ENCODE measurements at regions not wholly inside any gene's neighbourhood (a gene's known extent, or its start where the extent isn't known, plus 50 kb on each side); places are given as distances from the start of the nearest gene placed in this dataset.
A peak's percentile ranks its signal among the peaks of the same experiment; 100 is the strongest.

DNA sequence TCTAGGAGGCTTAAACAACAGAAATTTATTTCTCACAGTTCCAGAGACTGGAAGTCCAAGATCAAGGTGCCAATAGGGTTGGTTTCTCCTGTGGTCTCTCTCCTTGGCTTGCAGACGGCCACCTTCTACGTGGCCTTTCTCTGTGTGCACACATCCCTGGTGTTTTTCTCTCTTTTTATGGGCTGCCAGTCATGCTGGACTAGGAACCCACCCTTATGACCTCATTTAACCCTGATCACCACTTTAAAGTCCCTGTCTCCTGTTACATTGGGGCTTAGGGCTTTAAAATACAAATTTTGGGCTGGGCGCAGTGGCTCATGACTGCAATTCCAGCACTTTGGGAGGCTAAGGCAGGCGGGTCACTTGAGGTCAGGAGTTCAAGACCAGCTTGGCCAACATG, 157.1 kb downstream of the TLE1 start:
- DNase-seq (ENCODE audit: low spot score), result no peak

GRCh38 chr9:81531511-81531910, 157.8 kb downstream of the TLE1 start:
- no peak for DNase-seq (ENCODE audit: low spot score)

DNA sequence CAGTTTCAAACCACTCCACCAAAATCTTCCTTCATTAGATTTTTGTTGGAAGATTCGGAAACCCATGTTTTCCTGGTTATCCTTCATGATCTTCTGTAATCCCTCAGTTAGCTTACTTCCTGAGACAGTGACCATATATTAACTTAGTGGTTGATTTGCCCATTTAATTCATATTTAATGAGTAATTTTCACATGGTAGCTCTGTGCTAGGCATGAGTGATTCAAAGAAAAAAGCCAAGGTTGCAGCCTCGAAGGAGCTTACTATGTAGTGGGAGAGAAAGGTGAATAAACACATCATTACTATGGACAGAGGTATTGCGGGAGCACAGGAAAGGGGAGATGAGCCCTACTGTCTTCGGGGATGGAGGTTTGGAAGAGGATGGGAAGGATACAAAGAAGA, 158.5 kb downstream of the TLE1 start:
- peak; percentile 65 for DNase-seq (ENCODE audit: low spot score)

DNA sequence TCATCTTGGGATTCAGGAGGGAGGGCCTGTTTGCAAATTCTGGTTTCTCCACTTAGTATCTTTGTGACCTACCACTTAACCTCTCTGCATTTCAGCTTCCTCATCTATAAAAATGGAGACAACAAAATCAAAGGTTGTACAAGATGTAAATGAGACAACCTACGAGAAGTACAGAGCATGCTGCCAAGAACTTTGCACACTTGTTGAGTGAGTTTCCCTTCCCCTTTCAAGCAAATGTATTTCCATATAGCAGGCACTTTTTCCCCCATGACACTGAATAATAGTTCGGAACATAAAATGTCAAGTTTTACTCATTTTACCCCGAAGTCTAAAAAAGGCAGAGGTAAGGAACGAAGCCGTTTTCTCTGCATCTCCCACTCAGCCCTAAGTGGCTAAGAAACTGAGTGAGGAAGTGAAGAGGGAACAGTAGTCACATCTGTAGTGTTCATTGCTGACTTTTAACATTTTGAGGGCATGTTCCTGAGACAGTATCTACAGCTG, 159.0 kb downstream of the TLE1 start:
- no peak for DNase-seq (ENCODE audit: low spot score)

- peak; percentile 73 for DNase-seq (ENCODE audit: low spot score)
These were observed 159.7 kb downstream of the TLE1 start for GRCh38 chr9:81529556-81530193.

- DNase-seq (ENCODE audit: low spot score), result peak; percentile 82
These were observed 162.8 kb downstream of the TLE1 start for GRCh38 chr9:81526587-81526986.

GRCh38 chr9:81522716-81523551, 166.4 kb downstream of the TLE1 start:
- peak; percentile 75 for DNase-seq (ENCODE audit: low spot score)

- peak; percentile 46 for DNase-seq (ENCODE audit: low spot score)
These were observed 167.5 kb downstream of the TLE1 start for GRCh38 chr9:81521892-81522291.

DNA sequence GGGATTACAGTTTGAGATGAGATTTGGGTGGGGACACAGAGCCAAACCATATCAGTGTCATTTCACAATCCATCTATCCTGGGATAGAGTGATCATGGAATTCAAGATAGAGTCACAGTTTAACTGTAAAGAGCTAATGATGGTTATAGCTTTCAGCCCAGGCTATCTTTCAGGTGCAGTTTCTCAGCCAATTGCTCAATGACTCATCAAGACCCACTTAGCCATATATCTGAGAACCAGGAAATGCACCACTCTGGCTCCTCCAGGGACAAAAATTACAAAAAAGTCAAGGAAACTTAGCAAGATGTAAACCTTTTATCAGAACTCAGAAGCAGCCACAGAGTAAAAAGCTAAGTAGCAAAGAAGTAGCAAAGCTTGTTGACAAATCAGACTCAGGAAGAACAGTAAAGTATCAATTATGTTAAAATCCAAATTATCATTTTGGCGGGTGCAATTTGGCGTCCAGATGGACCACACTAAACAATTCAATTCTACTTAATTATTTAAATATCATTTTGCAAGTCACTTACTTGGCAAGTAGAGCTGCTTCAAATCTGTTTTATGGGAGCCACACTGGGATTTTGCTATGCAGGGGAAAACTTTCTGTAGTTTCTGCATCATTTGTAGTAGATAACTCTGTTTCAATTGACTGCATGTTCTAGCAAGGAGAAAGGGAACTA, 169.4 kb downstream of the TLE1 start:
- DNase-seq (ENCODE audit: low spot score), result peak; percentile 50

- DNase-seq (ENCODE audit: low spot score), result no peak
These were observed 171.4 kb downstream of the TLE1 start for GRCh38 chr9:81517954-81518353.

- no peak for DNase-seq (ENCODE audit: low spot score)
These were observed 176.3 kb downstream of the TLE1 start for GRCh38 chr9:81513059-81513458.

DNA sequence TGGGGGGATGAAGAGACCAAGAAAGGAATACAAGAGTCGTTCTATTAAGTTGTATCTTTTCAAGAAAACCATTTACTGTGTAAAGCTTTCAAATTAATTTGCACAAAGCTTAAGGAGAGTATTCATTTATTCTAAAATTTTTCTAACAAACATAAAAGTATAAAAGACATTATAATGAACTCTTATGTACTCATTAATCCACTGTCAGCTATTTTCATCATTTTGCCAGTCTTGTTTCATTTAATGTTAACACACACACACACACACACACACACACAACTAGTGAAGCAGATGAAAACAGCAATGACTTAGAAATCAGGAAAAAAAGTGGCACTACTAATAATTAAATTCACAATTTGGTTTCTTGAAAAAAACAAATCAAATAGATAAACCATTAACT, 176.7 kb downstream of the TLE1 start:
- DNase-seq (ENCODE audit: low spot score), result no peak

DNA sequence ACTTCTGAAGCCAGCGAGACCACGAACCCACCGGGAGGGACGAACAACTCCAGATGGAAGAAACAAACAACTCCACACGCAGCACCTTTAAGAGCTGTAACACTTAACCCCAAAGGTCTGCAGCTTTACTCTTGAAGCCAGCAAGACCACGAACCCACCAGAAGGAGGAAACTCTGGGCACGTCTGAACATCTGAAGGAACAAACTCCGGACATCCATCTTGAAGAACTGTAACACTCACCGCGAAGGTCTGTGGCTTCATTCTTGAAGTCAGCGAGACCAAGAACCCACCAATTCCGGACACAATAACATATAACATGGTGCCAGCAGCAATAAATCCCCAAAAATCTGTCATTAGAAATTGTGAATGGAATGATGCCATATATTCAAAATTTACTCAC, 180.9 kb downstream of the TLE1 start:
- no peak for DNase-seq (ENCODE audit: low spot score)

DNA sequence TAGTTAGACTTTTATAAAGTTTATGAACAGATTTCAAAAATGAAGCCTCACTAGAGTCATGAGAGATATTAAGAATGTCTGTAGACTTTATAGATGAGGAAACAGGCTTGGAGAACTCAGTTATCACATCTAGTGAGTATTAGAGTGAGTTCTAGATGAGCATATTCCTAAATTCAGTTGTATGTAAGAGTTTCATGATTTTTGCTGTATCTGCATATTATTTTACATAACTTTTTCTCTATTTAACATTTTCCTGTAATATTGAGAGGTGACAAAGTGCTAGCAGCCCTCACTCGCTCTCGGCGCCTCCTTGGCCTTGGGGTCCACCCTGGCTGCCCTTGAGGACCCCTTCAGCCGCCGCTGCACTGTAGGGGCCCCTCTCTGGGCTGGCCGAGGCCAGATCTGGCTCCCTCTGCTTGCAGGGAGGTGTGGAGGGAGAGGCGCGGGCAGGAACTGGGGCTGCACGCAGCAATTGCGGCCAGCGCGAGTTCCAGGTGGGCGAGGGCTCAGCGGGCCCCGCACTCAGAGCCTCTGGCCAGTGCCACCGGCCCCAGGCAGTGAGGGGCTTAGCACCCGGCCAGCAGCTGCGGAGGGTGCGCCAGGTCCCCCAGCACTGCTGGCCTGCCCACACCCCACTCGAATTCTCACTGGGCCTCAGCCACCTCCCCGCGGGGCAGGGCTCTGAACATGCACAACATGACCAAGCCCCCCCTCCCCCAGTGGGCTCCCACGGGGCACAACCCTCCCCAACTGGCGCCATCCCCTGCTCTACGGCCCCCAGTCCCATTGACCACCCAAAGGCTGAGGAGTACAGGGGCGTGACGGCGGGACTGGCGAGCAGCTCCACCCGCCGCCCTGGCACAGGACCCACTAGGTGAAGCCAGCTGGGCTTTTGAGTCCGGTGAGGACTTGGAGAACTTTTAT, 182.1 kb downstream of the TLE1 start:
- DNase-seq (ENCODE audit: low spot score), result no peak

- DNase-seq (ENCODE audit: low spot score), result no peak
These were observed 189.8 kb downstream of the TLE1 start for GRCh38 chr9:81499594-81499993.

DNA sequence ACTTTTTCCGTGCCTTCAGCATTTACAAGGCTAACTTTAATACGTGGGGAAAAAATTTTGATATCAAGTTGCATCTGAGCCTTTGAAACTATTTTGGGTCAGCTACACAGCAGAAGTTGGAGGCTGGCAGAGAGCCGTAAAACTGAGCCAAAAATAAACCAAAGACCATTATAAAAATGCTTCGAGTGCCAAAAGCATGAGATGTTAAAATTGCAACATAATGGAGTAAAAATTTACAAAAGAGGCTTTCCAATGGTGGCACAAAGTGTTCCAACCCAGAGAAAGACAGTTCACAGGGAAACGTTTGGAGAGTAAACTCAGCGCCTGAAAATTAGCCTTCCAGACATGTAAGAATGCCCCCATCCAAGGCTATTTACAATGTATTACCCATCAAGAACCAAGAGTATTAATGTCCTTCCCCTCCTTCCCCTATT, 190.3 kb downstream of the TLE1 start:
- DNase-seq (ENCODE audit: low spot score), result peak; percentile 18

DNA sequence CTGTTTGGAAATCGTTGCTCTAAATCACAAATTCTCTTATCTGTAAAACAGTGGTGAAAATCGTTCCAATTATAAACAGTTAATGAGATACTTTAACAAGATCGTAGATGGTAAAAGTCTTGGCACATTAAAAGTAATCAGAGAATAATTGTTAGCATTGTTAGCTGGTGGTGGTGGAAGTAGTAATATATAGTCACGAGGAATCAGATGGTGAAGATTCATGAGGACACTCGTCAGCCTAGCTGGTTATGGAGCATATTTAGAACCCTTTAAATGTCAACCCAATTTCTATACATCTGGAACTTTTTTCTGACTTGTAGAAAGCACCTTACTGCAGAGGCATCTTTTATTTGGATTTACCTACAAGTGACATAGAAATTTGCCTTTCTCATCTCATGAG, 190.8 kb downstream of the TLE1 start:
- DNase-seq (ENCODE audit: low spot score), result no peak

- peak; percentile 13 for DNase-seq (ENCODE audit: low spot score)
These were observed 192.3 kb downstream of the TLE1 start for GRCh38 chr9:81497091-81497490.

DNA sequence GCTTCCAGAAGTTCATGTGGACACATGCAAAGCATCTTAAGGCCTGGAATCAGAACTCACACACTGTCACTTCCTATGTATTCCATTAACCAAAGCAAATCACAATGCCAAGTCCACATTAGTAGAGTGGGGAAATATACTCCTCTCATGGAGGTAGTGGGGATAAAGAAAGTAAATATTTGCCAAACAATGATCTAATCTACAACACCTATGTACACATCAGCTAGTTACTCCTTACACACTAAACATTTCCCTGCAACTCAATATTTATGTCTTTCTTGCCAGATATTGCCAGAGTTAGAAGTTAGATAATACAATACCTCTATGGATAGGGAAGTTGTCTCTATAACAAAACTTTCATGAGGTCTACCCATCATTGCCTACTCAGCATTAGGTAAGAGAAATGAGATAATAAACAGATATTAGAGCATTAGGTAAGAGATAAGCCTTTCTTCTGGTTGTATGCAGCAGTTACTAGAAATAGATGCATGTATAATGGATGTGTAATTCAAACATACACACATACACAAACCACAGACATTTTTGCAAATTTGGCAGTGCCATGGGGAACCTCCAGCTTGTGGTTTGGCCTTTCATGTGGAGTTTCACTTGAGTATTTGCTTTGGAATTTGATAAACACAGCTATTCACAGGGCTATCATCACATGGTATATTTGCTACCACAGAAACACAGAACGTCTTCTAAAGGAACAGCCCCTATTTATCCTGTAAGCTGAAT, 196.5 kb downstream of the TLE1 start:
- DNase-seq (ENCODE audit: low spot score), result peak; percentile 96

DNA sequence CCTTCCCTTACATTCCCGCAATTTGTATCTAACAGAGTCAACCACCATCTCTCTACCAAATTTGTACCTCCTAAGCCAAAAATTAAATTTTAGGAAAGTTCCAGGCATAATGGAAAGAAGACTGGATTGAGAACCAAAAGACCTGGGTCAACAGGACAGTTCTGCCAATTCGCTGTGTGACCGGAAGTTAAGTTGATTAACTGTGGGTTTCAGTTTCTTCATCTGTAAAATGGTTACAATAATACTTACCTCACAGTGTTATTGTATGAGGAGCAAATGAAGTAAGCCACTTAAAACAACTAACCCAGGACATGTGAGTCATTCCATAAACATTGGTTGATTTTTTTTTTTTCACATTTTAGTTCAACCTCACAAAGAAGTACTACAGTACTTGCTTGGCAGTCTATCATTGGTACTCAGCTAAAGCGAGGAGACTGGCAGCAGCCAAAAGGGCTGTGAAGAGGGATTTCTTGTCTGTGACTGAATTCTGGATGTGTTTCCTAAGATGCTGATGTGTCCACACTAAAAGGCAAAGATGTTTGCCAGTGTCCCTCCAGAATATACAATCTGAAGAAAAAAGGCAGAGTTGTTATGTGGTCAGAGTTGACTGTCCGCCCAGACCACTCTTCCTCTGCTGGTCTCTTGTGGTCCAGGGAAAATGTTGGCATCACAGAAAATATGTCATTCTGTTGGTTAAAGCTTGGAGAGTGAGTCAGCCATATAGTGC, 198.6 kb downstream of the TLE1 start:
- DNase-seq (ENCODE audit: low spot score), result peak; percentile 86
